OCI-LY1 (cell line): ENCODE measurements at regions not wholly inside any gene's neighbourhood (a gene's known extent, or its start where the extent isn't known, plus 50 kb on each side); places are given as distances from the start of the nearest gene placed in this dataset.

Source experiments
- H2AFZ ChIP-seq: fragments of 200-600 bp; sonication (generic), shearing (Covaris generic); 2 replicates; pipeline ENCODE4 v1.6.0; 2014; ENCODE audit warnings: antibody characterized with exemption, mild to moderate bottlenecking, low read length
- H3F3A ChIP-seq: fragments of 200-600 bp; sonication (generic), shearing (Covaris generic); 2 replicates; pipeline ENCODE4 v1.6.0; 2014; ENCODE audit warnings: mild to moderate bottlenecking, antibody characterized with exemption, low read length, moderate library complexity; ENCODE audit not compliant: insufficient read depth
- H3K27ac ChIP-seq: fragments of 200-600 bp; sonication (generic); 2 replicates; pipeline ENCODE4 v1.5.1; 2014; ENCODE audit warnings: low read length, mixed run types, mild to moderate bottlenecking, low read depth; ENCODE audit not compliant: poor library complexity, severe bottlenecking
- H3K27me3 ChIP-seq: fragments of 200-600 bp; sonication (generic); 2 replicates; pipeline ENCODE4 v1.6.0; 2014; ENCODE audit warnings: antibody characterized with exemption, mild to moderate bottlenecking, low read length, moderate library complexity; ENCODE audit not compliant: insufficient read depth
- H3K36me3 ChIP-seq: fragments of 200-600 bp; sonication (generic); 2 replicates; pipeline ENCODE4 v1.6.1; 2014; ENCODE audit warnings: mild to moderate bottlenecking, antibody characterized with exemption, low read length, moderate library complexity, mixed read lengths; ENCODE audit not compliant: insufficient read depth
- H3K4me1 ChIP-seq: fragments of 200-600 bp; sonication (generic); 2 replicates; pipeline ENCODE4 v1.5.1; 2014; ENCODE audit warnings: mild to moderate bottlenecking, low read length, moderate library complexity; ENCODE audit not compliant: insufficient read depth, severe bottlenecking
- H3K4me2 ChIP-seq: fragments of 200-600 bp; sonication (generic), shearing (Covaris generic); 2 replicates; pipeline ENCODE4 v1.6.1; 2014; ENCODE audit warnings: low read length
- H3K4me3 ChIP-seq: fragments of 200-600 bp; sonication (generic); 2 replicates; pipeline ENCODE4 v1.5.1; 2014; ENCODE audit warnings: low read length, low read depth, mild to moderate bottlenecking, mixed read lengths; ENCODE audit not compliant: poor library complexity, severe bottlenecking
- H3K79me2 ChIP-seq: fragments of 200-600 bp; shearing (Covaris generic); 2 replicates; pipeline ENCODE4 v1.6.1; 2016; ENCODE audit warnings: mixed run types, low read length, mixed read lengths; ENCODE audit not compliant: insufficient read depth
- H3K9ac ChIP-seq: fragments of 200-600 bp; sonication (generic), shearing (Covaris generic); 2 replicates; pipeline ENCODE4 v1.6.1; 2014; ENCODE audit warnings: mild to moderate bottlenecking, low read length, mixed read lengths
- H3K9me2 ChIP-seq: fragments of 200-600 bp; sonication (generic), shearing (Covaris generic); 2 replicates; pipeline ENCODE4 v1.6.1; 2014; ENCODE audit warnings: low read depth, mild to moderate bottlenecking, low read length, mixed read lengths
- H3K9me3 ChIP-seq: fragments of 200-600 bp; shearing (Covaris generic); 2 replicates; pipeline ENCODE4 v1.6.1; 2014; ENCODE audit warnings: low read length, mixed read lengths
- H4K20me1 ChIP-seq: fragments of 200-600 bp; sonication (generic), shearing (Covaris generic); 2 replicates; pipeline ENCODE4 v1.6.0; 2016; ENCODE audit warnings: mild to moderate bottlenecking, low read length; ENCODE audit not compliant: insufficient read depth
- CTCF ChIP-seq: fragments of 200-600 bp; sonication (generic), shearing (Covaris generic); IDR thresholded peaks from 2 replicates; pipeline ENCODE4 v1.5.1; 2017; ENCODE audit warnings: mild to moderate bottlenecking, antibody characterized with exemption, low read length, moderate library complexity, mixed read lengths
- EZH2 ChIP-seq: fragments of 200-600 bp; sonication (generic), shearing (Covaris generic); IDR thresholded peaks from 2 replicates; pipeline ENCODE4 v1.8.0; 2017; ENCODE audit warnings: borderline replicate concordance, mixed run types, mild to moderate bottlenecking, antibody characterized with exemption, low read length, moderate library complexity, mixed read lengths

GRCh38 chr3:115286529-115287197 is 139.6 kb upstream of the ZBTB20 start:
- TF ChIP-seq EZH2 (no peak), CTCF (no peak)
- Histone ChIP-seq H4K20me1 (no peaks in the 10 kb centered on the region), H3K4me2 (no peak overlapping the region)

GRCh38 chr3:115287198-115287597 is 140.1 kb upstream of the ZBTB20 start:
- H3K4me1 ChIP-seq, result no peaks in the 10 kb centered on the region
- no peaks in the 10 kb centered on the region for H3F3A ChIP-seq
- H4K20me1 ChIP-seq, result no peaks in the 10 kb centered on the region
- no peaks in the 10 kb centered on the region for H3K79me2 ChIP-seq
- no peak overlapping the region for H2AFZ ChIP-seq
- H3K27me3 ChIP-seq, result no peaks in the 10 kb centered on the region
- no peaks in the 10 kb centered on the region for H3K9me3 ChIP-seq
- H3K27ac ChIP-seq, result no peak overlapping the region
- H3K4me2 ChIP-seq, result no peak overlapping the region
- no peaks in the 10 kb centered on the region for H3K36me3 ChIP-seq
- TF ChIP-seq EZH2 (no peak), CTCF (no peak)
- no peaks in the 10 kb centered on the region for H3K9me2 ChIP-seq
- no peak overlapping the region for H3K4me3 ChIP-seq
- no peak overlapping the region for H3K9ac ChIP-seq

More at GRCh38 chr3:115286529-115287197, 139.6 kb upstream of the ZBTB20 start:
- Histone ChIP-seq H3K36me3 (no peaks in the 10 kb centered on the region), H3K27ac (no peak overlapping the region), H3K27me3 (no peaks in the 10 kb centered on the region), H2AFZ (no peak overlapping the region), H3K9ac (no peak overlapping the region), H3K9me3 (no peaks in the 10 kb centered on the region), H3F3A (no peaks in the 10 kb centered on the region), H3K4me3 (no peak overlapping the region), H3K4me1 (no peaks in the 10 kb centered on the region), H3K9me2 (no peaks in the 10 kb centered on the region), H3K79me2 (no peaks in the 10 kb centered on the region)

- no peak for TF ChIP-seq CTCF
- TF ChIP-seq EZH2, result no peak
Measured at GRCh38 chr3:115292131-115292530, 145.0 kb upstream of the ZBTB20 start.

More at GRCh38 chr3:115292131-115292530, 145.0 kb upstream of the ZBTB20 start:
- H3K4me1 ChIP-seq, result no peaks in the 10 kb centered on the region
- H3K36me3 ChIP-seq, result no peaks in the 10 kb centered on the region
- no peak overlapping the region for H3K4me2 ChIP-seq
- no peaks in the 10 kb centered on the region for H3K9me3 ChIP-seq
- no peaks in the 10 kb centered on the region for H3K9me2 ChIP-seq
- H3K79me2 ChIP-seq, result no peaks in the 10 kb centered on the region
- H4K20me1 ChIP-seq, result no peaks in the 10 kb centered on the region
- H3K4me3 ChIP-seq, result no peak overlapping the region
- no peak overlapping the region for H3K9ac ChIP-seq
- H2AFZ ChIP-seq, result no peak overlapping the region
- H3K27ac ChIP-seq, result no peak overlapping the region
- no peaks in the 10 kb centered on the region for H3K27me3 ChIP-seq
- no peaks in the 10 kb centered on the region for H3F3A ChIP-seq
